NOMO-1 (cell line): ENCODE measurements at regions not wholly inside any gene's neighbourhood (a gene's known extent, or its start where the extent isn't known, plus 50 kb on each side); places are given as distances from the start of the nearest gene placed in this dataset.
"Not testable (repeated sequence)": the region's sequence is repeated elsewhere in the genome, so short reads cannot be mapped to it uniquely, and the experiment has no call there.

Experiments used
- DNase-seq, 2 experiments: peaks; one replicate each; lab custom pipeline; 2025; ENCODE audit not compliant: unreplicated experiment in 2 of 2; lab: John Stamatoyannopoulos, UW

DNA sequence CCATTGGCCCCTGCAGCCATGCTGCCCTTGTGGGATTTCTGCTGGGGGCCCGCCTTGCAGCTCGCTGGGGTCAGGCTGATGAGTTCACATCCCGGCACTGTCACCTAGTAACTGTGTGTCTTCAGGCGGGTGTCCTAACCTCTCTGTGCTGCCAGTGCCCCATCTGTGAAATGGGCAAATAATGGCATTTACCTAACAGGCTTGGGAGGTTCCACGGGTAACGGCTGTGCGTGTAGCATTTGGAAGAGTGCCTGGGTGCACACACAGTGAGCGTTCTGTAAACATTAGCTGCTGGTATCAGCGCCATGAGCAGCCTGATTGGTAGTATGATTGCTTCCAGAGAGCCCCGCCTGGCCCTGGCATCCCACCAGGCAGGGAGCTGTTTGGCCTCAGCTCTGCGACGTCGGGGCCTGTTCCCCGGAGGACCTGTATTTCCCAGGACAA lies 167.3 kb upstream of the GSE1 start:
- no peak for DNase-seq

DNA sequence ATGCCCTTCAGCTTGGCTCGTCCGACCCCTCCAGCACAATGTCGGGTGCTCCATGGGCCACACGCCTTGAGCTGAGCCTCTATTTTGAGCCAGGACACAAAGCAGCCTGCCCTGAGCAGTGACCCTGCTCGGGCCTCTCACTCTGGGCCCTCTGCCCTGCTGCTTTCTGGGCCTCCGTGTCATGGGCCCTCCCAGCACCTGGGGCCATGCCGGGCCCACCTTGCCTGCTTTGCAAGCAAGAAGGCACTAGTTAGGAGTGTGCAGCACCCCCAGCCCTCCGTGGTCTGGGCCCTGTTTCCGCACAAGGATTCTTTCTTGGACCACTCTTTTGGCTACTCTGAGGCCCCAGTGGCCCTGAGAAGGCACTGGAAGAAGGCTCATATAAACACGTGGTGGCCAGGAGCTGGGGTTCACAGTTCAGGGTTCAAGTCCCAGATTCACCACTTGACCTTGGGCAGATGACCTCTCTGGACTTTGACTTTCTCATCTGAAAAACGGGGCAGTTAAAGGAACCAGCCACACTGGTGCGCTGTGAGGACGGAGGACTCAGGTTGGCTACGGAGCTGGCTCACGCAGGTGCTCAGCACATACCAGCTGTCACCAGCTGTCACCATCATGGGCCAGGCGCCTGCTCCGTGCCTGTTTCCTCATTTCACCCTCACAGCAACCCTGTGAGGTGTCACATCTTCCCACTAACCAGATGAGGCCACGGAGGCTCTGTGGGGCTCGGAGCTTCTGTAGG lies 166.0 kb upstream of the GSE1 start:
- no peak for DNase-seq

DNA sequence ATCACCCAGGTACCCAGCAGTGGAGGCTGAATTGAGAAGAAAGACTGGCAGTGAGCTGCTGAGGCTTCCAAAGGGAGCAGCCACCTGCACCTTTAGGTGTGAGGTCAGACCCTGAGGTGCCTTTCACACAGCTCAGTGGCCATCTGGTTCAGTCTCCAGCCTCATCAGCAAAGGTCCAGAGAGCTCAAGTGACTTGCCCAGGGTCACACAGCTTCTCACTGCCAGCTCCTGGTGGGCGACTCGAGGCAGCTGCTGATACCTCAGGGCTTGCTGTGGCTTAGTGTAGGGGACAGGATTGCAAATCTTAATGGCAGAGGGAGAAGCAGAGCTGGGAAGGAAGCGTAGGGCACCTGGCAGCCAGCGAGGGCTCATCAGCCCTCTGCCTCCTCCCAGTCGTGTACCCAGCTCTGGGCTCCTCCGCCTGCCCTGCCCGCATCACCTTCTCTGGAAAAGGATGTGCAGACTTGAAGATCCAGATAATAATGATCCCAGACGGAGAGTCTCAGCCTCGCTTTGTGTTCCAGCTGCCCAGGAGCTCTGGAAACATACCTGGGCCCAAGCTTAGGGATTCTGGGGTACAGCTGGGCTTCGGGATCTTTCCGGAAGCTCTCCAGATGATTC lies 165.3 kb upstream of the GSE1 start:
- DNase-seq, result no peak

DNA sequence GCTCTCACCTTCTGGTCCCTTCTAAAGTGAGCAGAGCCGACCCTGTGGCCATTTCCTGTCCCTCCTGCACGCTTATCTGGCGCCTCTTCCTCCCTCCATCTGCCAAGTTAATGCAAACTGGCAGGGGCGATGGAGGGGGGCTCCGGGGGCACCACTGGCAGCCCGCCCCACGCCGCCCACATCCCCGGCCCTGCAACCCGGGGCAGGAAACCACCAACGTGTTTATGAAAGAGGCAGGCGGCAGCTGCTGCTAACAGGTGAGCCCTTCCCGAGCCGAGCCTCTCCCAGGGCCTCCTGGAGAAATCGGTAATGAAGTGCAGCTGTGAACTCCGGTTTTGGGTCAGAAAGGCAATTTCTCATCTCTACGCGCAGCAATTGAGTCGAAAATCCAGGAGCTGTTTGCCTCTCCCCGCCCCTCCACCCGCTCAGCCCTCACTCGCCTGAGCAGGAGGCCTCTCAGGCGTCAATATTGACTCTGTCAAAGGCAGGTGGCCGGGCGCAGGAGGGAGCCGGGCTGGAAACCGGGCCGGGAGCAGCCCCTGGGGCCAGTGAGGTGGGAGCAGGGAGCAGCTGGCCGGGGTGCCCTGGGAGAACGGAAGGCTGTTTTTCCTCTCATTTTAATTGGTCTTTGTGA lies 164.4 kb upstream of the GSE1 start:
- DNase-seq, result no peak

DNA sequence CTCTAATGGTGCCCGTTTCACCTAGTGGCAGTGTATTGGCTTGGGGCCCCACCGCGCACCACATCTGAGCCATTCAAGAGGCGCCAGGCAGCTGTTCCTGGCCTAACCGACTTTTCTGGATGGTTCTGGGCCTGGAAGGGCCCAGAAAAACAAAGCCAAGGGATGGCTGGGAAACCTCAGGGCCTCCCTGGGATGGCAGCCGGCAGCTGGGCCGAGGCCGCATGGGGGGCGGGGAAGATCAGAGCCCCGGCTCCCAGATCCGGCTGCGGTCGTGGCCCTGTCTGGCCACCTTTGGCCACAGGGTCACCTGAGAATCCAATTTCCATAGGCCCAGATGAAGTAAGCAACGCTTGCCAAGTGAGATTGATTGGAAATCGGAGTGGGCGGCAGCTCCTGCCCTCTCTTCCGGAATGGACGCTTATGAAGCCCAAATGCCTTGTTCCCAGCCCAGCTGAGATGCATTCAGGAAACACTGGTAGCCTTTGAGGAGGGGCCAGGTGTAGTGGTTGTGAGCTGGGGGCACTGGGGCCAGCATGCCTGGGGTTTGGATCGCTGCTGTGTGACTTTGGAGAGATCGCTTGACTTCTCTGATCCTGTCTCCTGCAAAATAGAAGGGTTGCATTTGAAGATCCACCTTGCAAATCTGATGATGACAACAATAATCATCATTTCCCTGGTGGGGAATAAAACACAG lies 163.8 kb upstream of the GSE1 start:
- no peak for DNase-seq

DNA sequence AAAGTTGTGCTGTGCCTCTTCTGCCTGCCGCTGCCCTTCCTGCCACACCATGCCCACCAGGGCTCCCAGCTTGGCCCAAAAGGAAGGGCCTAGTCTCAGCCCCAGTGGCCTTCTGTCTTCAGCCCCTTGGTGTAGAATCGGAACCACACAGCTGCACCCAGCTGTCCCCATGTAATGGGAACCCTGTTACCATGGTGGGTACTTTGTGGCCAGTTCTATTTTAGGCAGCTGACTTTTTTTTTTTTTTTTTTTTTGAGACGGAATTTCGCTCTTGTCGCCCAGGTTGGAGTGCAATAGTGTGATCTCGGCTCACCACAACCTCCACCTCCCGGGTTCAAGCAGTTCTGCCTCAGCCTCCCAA lies 163.3 kb upstream of the GSE1 start:
- no peak for DNase-seq

DNA sequence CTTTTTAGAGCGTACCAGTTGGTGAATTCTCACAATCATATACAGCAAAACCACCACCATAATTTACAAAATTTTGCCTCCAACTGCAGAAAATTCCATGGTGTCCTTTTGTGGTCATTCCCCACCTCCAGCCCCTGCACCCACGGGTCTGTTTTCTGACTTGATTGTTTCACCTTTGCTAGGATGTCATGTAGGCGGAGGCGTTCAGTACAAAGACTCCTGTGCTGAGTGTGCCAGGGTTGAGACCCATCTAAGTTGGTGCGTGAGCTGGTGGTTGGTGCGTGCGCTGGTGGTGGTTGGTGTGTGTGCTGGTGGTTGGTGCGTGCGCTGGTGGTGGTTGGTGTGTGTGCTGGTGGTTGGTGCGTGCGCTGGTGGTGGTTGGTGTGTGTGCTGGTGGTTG lies 162.0 kb upstream of the GSE1 start:
- DNase-seq, result not testable (repeated sequence)

DNA sequence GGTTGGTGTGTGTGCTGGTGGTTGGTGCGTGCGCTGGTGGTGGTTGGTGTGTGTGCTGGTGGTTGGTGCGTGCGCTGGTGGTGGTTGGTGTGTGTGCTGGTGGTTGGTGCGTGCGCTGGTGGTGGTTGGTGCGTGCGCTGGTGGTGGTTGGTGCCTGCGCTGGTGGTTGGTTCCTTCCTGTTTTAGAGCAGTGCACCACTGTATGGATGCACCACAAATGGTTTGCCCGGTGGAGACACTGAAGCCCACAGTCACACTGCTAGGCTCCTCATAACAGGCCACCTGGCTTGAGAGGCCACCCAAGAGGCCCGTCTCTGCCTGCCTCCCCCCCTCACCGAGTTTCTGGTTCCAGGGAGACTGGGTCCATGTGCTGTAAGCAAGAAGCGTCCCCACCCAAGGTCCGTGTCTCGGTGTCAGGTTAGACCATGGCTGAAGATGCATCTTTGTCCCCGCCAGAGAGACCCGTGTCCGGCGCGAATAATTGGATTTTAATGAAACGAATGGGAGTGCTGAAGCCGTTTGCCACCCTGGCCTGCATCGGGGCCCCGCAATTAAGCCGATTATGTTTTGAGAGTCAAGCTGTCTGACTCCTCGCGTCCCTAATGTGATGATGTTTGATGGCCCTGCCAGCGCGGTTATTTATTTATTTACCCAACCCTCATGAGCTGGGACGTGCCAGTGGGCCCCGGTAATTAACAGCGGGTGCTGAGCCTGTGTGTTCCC lies 161.3 kb upstream of the GSE1 start:
- DNase-seq, result no peak

DNA sequence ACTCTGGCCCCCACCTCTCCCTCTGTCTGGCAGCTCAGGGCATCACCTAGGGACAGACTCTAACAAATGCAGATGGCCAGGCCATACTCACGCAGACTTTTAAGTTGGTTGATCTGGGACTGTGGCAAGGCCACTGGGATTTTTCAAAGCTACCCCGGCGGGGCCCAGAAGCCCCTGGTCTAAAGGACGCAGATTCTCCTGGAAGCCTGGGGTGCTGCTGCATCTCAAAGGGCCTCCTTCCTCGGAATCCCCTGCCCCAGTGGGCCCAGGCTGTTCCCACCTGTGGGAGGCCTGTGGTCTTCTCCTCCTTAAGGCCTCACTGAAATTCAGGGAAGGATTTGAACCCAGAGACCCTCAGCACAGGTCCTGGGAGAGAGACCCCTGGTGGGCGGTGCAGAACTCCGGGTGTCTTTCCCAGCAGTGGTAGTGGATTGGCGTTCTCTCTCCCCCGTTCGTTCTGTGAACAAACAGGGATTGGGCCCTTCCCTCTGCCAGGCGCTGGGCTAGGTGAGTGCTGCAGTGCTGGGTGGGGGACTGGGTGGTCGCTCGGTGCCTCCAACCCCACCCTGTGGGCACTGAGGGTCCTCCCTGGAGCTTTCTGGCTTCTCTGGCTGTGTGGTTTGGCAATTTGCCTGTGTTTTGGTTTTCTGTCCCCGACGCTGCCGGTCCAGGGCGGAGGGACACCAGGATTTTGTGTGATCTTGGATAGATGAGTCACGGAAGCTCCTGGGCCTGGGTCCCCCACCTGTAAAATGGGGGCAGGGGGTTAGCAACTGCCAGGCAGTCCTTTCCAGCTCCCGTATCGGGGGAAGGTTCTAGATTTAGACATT lies 160.5 kb upstream of the GSE1 start:
- no peak for DNase-seq

DNA sequence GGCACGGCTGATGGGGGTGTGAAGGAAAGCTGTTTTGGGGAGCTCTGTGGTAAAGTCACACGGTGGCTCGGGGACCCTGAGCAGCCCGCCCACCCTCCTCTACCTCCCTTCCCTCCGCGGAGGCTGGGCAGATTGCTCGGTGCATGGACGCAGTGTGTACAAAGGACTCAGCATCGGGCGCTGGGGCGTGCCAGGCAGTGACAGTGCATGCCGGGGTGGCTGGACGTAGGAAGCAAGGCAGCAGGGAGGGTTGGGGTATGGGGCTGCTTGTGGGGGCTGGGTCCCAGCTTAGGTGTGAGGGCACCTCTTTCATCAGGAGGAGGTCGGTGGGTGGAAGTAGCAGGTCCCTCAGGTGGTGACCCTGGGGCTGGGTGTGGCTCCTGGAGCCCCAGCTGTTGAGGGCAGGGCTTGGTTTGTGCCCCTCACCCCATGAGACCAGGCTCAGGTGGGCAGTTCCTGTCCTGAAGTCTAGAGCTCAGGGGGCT lies 159.9 kb upstream of the GSE1 start:
- no peak for DNase-seq

DNA sequence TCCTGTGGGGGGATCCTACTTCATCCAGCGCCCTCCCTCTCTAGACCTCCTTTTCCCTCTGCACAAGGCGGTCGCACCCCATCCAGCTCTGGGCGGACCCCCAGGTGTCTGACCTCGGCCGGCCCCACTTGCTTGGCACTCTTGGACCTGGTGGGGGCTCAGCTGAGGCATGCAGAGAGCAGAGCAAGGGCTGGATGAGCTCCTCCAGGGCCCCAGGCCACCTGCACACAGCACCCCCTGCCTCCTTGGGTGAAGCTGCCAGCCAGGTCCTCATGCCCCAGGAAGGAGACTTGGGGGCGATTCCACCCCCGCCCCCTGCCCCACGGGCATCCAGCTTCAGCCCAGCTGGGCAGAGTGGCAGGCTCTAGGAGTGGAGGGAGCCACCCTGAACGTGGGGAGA lies 159.4 kb upstream of the GSE1 start:
- DNase-seq, result no peak

DNA sequence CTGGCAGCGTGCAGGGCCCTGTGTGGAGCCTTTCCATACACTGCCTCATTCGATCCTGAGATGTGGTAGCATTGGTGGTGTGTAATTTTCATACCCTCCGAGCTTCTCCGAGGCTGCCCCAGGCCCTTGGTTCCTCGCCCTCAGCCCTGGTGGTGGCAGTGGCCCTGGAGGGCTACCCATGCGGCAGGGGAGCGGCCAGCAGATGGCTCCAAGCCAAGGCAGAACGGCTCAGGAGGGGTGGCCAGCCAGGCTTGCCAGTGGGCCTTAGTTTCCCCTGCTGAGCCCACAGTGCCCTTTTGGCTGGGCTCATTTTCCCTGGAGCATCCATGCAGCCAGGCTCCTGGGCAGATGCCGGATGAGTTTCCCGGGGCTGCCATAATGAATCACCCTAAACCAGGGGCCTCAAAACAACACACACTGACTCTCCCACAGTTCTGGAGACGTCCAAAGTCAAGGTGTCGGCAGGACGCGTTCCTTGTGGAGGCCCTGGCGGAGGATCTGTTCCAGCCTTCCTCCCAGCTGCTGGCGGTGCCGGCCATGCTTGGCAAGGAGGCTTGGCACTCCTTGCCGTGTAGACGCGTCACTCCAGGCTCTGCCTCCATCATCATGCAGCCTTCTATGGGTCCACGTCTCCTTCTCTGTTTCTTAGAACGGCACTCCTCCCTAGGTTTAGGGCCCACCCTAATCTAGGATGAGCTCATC lies 158.8 kb upstream of the GSE1 start:
- no peak for DNase-seq

DNA sequence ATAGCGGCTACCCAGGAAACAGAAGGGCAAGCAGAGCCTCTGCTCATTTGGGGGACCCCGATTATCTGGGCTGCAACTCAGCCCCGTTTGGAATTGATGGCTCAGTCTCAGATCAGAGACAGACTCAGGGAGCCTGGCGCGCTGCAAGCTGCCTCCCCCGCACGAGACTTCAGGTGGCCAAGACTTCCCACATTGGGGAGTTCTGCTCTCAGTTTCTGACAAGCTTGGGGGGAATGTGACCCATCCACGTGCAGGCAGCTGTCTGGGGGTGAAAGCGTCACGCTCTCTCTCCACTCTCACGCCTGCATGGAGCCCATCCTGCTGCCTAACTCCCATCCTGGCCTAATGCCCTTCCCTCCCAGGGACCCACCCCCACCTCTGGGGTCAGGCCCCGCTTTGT lies 157.6 kb upstream of the GSE1 start:
- DNase-seq, result no peak

DNA sequence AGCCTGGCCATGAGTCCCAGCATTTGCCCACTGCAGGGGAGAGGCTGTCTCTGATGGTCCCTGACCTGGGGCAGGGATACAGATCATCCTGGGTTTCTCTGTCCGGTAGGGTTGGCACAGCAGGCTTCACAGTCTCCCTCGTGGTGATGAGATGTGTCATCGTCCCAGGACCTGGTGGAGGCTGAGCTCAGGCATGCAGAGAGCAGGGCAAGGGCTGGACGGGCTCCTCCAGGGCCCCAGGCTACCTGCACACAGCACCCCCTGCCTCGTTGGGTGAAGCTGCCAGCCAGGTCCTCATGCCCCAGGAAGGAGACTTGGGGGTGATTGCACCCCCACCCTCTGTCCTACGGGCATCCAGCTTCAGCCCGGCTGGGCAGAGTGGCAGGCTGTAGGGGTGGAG lies 155.8 kb upstream of the GSE1 start:
- DNase-seq, result no peak

DNA sequence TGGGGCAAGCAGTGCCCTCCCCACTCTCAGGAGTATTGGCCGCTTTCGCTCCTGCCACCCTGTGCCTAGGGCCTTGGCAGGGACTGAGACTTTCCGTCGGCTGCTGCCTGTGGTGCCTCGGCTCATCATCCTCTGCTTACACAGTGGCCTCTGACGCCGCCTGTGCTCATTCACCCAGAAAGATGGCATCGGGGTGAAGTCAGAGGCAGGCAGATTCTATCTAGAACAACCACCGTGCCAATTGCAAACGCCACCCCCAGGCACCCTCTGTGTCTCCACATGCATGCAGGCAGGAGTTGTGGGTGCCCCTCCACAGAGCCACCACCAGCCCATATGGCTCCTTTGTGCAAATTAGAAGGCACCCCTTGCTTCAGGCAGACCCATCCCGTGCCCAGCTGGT lies 154.2 kb upstream of the GSE1 start:
- no peak for DNase-seq

DNA sequence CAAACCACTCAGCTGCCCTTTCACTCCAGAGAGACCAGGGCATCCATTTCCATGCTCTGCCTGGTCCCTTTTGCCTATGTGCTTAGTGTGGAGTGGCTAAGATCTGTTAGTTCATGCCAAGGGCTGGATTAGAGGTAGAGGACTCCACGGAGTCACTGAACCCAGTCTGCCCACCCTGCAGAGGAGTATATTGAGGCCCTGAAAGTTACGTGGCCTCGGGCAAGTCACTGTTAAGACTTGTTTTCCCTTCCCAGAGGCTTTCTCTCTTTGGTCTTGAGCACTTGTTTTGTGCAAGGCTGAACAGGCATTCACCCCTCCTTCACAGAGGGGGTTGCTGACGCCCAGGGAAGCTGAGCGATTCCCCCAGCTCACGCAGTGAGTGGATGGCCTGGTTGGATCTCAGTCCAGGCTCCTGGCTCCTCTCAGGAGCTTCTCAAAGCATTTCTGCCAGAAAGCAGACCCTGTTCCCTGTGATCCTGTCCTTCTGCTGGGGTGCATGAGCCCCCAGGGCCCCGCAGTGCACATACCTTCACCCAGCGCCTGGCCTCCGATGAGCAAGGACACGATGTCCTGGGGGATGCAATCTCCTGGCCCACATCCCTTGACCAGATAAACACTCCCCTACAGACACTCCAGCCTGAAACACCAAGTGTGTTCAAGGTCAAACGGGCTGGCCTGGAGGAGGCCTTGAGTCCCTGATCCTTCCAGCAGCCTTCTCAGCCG lies 153.4 kb upstream of the GSE1 start:
- no peak for DNase-seq

DNA sequence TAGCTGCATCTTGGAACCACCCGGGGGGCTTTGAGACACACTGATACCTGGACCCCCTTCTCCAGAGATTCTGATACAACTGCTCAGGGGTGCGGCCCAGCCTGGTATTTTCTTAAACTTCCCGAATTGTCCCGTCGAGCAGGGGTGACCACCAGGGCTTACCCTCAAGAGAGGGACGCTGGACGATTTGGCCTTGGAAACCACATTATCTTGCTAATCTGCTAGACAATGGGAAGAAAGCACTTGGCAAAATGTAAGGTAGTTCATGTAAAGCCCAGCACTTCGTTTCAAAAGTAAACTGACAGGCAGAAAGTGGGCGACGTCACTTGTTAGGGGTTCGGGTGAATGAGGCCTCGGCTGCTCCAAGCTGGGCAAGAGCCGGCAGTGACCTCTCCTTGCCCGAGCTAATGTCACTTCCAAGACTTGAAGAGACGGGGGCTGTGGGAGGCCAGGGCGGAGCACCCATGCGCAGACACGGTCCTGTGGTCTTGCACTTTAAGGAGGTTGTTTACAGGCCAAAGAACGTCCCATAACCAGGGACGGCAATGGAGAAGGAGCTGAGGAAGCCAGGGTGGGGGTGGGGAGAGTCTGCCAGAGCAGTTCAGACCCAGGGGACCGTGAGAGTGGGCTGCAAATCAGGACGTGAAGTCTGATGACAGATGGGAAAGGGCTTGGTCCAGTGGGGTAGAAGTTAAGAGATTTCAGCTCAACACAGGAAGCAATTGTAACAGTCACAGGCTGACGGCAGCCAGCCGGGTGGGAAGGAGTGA lies 152.7 kb upstream of the GSE1 start:
- no peak for DNase-seq
